ENCODE measurements at regions not wholly inside any gene's neighbourhood (a gene's known extent, or its start where the extent isn't known, plus 50 kb on each side); places are given as distances from the start of the nearest gene placed in this dataset.

DNA sequence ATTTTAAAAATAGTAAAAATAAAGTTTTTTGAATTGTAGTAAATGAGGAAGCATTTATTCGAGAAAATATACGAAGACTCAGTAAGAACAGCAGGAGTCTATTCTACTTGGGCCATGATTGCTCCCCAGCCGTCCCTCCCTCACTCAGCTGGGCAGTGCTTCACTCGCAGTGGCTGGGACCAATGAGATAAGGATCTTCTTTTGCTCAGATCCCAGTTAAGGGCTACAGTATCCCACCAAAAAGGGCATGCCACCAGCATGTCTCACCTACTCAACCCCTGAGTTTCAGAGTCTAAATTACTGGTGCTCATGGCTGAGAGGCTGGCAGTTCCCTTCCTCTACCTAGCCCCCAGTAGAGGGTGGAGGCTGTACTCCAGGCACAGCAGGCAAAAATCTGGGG lies 455.7 kb upstream of the PFKP start:
- Histone ChIP-seq H3K27ac (replicated peaks) (no peak overlapping the region), H3K4me1 (no peaks in the 10 kb centered on the region), H3K9me3 (replicated peaks) (no peaks in the 10 kb centered on the region), H3K27me3 (ENCODE audit: low read depth) (peaks cover 11% of the 10 kb centered on the region), H3K36me3 (no peaks in the 10 kb centered on the region), H3K4me3 (no peak overlapping the region)
- no peak for DNase-seq
- intact Hi-C loops (cut with micrococcal nuclease), result no loop called here
- TF ChIP-seq, protein P1, sequence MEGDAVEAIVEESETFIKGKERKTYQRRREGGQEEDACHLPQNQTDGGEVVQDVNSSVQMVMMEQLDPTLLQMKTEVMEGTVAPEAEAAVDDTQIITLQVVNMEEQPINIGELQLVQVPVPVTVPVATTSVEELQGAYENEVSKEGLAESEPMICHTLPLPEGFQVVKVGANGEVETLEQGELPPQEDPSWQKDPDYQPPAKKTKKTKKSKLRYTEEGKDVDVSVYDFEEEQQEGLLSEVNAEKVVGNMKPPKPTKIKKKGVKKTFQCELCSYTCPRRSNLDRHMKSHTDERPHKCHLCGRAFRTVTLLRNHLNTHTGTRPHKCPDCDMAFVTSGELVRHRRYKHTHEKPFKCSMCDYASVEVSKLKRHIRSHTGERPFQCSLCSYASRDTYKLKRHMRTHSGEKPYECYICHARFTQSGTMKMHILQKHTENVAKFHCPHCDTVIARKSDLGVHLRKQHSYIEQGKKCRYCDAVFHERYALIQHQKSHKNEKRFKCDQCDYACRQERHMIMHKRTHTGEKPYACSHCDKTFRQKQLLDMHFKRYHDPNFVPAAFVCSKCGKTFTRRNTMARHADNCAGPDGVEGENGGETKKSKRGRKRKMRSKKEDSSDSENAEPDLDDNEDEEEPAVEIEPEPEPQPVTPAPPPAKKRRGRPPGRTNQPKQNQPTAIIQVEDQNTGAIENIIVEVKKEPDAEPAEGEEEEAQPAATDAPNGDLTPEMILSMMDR (IDR thresholded peaks at IDR 0.05; ENCODE audit: borderline replicate concordance), result no peak

DNA sequence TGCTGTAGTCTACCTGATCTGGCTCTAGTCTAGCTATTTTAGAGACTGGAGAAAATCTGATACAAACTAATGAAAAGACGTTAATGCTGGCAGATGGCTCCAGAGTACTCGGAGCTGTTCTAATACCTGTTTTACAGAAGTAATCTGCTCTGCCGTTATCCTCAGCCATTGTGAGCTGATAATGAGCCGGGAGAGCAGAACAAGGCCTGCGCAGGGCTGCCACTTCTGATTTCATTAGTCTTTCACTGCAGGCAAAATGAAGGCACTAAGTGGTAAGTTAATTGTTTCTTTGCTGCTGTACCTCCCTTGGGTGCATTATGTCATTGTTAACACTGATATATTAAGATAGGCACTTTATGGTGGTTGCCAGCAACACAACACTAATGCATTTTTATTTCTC lies 456.4 kb upstream of the PFKP start:
- H3K36me3 ChIP-seq, result no peaks in the 10 kb centered on the region
- peaks cover 6% of the 10 kb centered on the region for H3K9me3 ChIP-seq (replicated peaks)
- no peak for DNase-seq
- no peaks in the 10 kb centered on the region for H3K4me1 ChIP-seq
- intact Hi-C loops (cut with micrococcal nuclease), result no loop called here
- TF ChIP-seq, protein P1 (IDR thresholded peaks at IDR 0.05; ENCODE audit: borderline replicate concordance), result no peak
- H3K27me3 ChIP-seq (ENCODE audit: low read depth), result peaks cover 11% of the 10 kb centered on the region
- no peak overlapping the region for H3K4me3 ChIP-seq
- no peak overlapping the region for H3K27ac ChIP-seq (replicated peaks)

DNA sequence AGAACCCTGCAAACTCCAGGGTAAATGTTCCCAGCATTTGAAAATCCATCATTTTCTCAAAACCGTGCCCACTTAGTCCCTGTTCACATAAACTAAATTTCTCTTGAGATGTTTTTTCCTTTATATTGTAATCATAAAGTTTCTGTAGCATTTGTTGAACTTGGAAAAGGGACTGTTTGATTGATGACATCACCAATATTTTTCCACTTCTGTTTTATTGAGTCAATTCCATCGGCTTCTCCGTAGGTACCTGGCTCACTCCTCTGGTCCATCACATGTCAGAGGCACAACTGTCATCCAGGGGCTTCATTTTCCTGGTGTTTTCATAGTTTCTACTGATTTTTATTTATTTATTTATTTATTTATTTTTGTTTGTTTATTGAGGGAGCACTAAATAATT lies 462.5 kb upstream of the PFKP start:
- intact Hi-C loops (cut with micrococcal nuclease), result no loop called here

DNA sequence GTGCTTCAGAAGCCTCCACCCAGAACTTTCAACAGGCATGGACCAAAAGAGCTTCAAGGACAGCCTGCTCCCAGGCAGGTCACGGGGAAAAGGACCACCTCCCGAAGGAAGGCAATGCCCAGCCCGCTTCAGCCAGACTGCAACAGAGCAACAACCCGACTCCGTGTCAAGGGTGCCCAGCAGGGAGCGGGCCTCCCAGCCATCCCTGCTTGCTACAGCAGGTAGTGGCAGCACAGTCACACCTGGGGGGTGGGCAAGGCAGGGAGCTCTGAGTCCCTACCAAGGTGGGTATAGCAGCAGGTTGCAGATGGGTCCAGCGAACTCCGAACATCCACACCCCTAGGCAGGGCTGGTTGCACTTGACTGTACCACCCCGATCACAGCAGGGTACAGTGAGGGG lies 467.8 kb upstream of the PFKP start:
- Histone ChIP-seq H3K36me3 (no peaks in the 10 kb centered on the region), H3K27me3 (ENCODE audit: low read depth) (no peaks in the 10 kb centered on the region), H3K9me3 (replicated peaks) (no peaks in the 10 kb centered on the region), H3K27ac (replicated peaks) (no peak overlapping the region), H3K4me3 (no peak overlapping the region), H3K4me1 (no peaks in the 10 kb centered on the region)
- no peak for DNase-seq
- TF ChIP-seq, protein P1 (IDR thresholded peaks at IDR 0.05; ENCODE audit: borderline replicate concordance), result no peak
- intact Hi-C loops (cut with micrococcal nuclease), result no loop called here

More for the DNA sequence above, 462.5 kb upstream of the PFKP start:
- no peak overlapping the region for H3K4me3 ChIP-seq
- no peaks in the 10 kb centered on the region for H3K4me1 ChIP-seq
- H3K27ac ChIP-seq (replicated peaks), result no peak overlapping the region
- no peaks in the 10 kb centered on the region for H3K36me3 ChIP-seq
- TF ChIP-seq, protein P1 (IDR thresholded peaks at IDR 0.05; ENCODE audit: borderline replicate concordance), result no peak
- DNase-seq, result no peak
- H3K27me3 ChIP-seq (ENCODE audit: low read depth), result peaks cover 6% of the 10 kb centered on the region
- H3K9me3 ChIP-seq (replicated peaks), result peaks cover 7% of the 10 kb centered on the region

DNA sequence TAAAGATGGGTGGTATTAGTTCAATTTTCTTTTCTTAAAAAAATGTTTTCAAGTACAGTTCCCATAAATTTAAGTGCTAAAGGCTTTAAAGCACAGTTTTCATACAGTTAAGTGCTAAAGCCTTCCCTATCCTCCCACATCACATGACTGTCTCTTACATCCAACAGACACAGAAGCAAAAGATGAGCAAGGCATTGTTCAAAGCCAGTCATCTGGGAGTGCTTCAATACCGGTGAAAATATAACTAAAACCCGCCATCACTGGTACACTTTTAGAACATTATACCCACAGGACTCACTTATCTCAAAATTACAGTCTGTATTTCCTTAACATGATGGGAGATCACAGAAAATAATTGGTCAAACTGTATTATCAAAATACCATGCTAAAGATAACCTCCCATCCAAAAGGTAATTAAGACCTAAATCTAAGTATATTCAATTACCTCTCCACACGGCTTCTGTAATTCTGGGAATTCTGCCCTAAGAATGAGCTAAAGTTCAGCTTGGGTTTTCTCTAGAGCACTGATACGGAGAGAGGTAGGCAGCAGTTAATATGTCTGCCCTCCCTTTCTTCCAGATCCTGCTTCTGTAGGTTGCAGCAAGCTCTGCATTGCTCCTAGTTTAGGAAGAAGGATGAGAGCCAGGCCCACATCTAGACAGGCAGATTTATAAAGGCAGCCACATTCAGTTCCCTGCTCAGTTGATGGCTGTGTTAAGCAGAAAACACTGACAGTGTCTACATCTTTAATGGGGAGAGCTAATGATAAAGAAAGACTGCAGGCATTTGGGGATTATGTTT lies 474.8 kb upstream of the PFKP start:
- Histone ChIP-seq H3K27me3 (ENCODE audit: low read depth) (peaks cover 19% of the 10 kb centered on the region), H3K4me3 (no peak overlapping the region), H3K36me3 (no peaks in the 10 kb centered on the region), H3K9me3 (replicated peaks) (no peaks in the 10 kb centered on the region), H3K4me1 (no peaks in the 10 kb centered on the region), H3K27ac (replicated peaks) (no peak overlapping the region)
- TF ChIP-seq, protein P1 (IDR thresholded peaks at IDR 0.05; ENCODE audit: borderline replicate concordance), result no peak
- DNase-seq, result no peak
- intact Hi-C loops (cut with micrococcal nuclease), result no loop called here

All from left ventricle myocardium inferior (tissue), 1 donor.